ENCODE measurements at regions not wholly inside any gene's neighbourhood (a gene's known extent, or its start where the extent isn't known, plus 50 kb on each side); places are given as distances from the start of the nearest gene placed in this dataset.

- no peaks in the 10 kb centered on the region for H3K36me3 ChIP-seq (ENCODE audit: control insufficient read depth in 2 of 3, insufficient read depth in 3 of 3, low read length in 3 of 3)
- no peak overlapping the region for H3K9ac ChIP-seq (ENCODE audit: low read length in 3 of 3)
- H3K27me3 ChIP-seq (ENCODE audit: control insufficient read depth, insufficient read depth, low read length) = no peaks in the 10 kb centered on the region
- DNase-seq = no peak
- no peak overlapping the region for H3K27ac ChIP-seq (ENCODE audit: low read depth in 2 of 2, low read length in 2 of 2)
- no peaks in the 10 kb centered on the region for H3K4me1 ChIP-seq (ENCODE audit: control insufficient read depth in 2 of 3, insufficient read depth in 2 of 3, low read depth in 1 of 3, low read length in 3 of 3)
- intact Hi-C loops (cut with DNase I) = no loop called here
- no peak for FAIRE-seq
- H3K9me3 ChIP-seq (ENCODE audit: control insufficient read depth in 2 of 3, insufficient read depth in 1 of 3, low read length in 3 of 3) = no peaks in the 10 kb centered on the region
- no peak overlapping the region for H3K4me3 ChIP-seq (ENCODE audit: low read length in 3 of 3)
- TF ChIP-seq CTCF (IDR thresholded peaks at IDR 0.05; ENCODE audit: borderline replicate concordance, extremely low read depth, insufficient read depth) = no peak
These were observed 165.4 kb downstream of the KCTD12 start for GRCh38 chr13:76720821-76721220.

GRCh38 chr13:76720416-76720815 is 165.8 kb downstream of the KCTD12 start:
- H3K36me3 ChIP-seq (ENCODE audit: control insufficient read depth in 2 of 3, insufficient read depth in 3 of 3, low read length in 3 of 3) = no peaks in the 10 kb centered on the region
- H3K4me3 ChIP-seq (ENCODE audit: low read length in 3 of 3) = no peak overlapping the region
- H3K9ac ChIP-seq (ENCODE audit: low read length in 3 of 3) = no peak overlapping the region
- H3K27ac ChIP-seq (ENCODE audit: low read depth in 2 of 2, low read length in 2 of 2) = no peak overlapping the region
- intact Hi-C loops (cut with DNase I) = no loop called here
- no peak for TF ChIP-seq CTCF (IDR thresholded peaks at IDR 0.05; ENCODE audit: borderline replicate concordance, extremely low read depth, insufficient read depth)
- FAIRE-seq (no peak), DNase-seq (no peak)
- H3K9me3 ChIP-seq (ENCODE audit: control insufficient read depth in 2 of 3, insufficient read depth in 1 of 3, low read length in 3 of 3) = no peaks in the 10 kb centered on the region
- no peaks in the 10 kb centered on the region for H3K4me1 ChIP-seq (ENCODE audit: control insufficient read depth in 2 of 3, insufficient read depth in 2 of 3, low read depth in 1 of 3, low read length in 3 of 3)
- no peaks in the 10 kb centered on the region for H3K27me3 ChIP-seq (ENCODE audit: control insufficient read depth, insufficient read depth, low read length)

GRCh38 chr13:76719955-76720354 is 166.2 kb downstream of the KCTD12 start:
- H3K4me3 ChIP-seq (ENCODE audit: low read length in 3 of 3) = no peak overlapping the region
- H3K9me3 ChIP-seq (ENCODE audit: control insufficient read depth in 2 of 3, insufficient read depth in 1 of 3, low read length in 3 of 3) = no peaks in the 10 kb centered on the region
- H3K9ac ChIP-seq (ENCODE audit: low read length in 3 of 3) = no peak overlapping the region
- H3K27me3 ChIP-seq (ENCODE audit: control insufficient read depth, insufficient read depth, low read length) = no peaks in the 10 kb centered on the region
- H3K27ac ChIP-seq (ENCODE audit: low read depth in 2 of 2, low read length in 2 of 2) = no peak overlapping the region
- H3K4me1 ChIP-seq (ENCODE audit: control insufficient read depth in 2 of 3, insufficient read depth in 2 of 3, low read depth in 1 of 3, low read length in 3 of 3) = no peaks in the 10 kb centered on the region
- TF ChIP-seq CTCF (IDR thresholded peaks at IDR 0.05; ENCODE audit: borderline replicate concordance, extremely low read depth, insufficient read depth) = no peak
- FAIRE-seq = no peak
- H3K36me3 ChIP-seq (ENCODE audit: control insufficient read depth in 2 of 3, insufficient read depth in 3 of 3, low read length in 3 of 3) = no peaks in the 10 kb centered on the region
- intact Hi-C loops (cut with DNase I) = no loop called here
- DNase-seq = no peak

GRCh38 chr13:76717092-76717491 is 169.1 kb downstream of the KCTD12 start:
- Histone ChIP-seq H3K4me1 (ENCODE audit: control insufficient read depth in 2 of 3, insufficient read depth in 2 of 3, low read depth in 1 of 3, low read length in 3 of 3) (no peaks in the 10 kb centered on the region), H3K9me3 (ENCODE audit: control insufficient read depth in 2 of 3, insufficient read depth in 1 of 3, low read length in 3 of 3) (no peaks in the 10 kb centered on the region), H3K9ac (ENCODE audit: low read length in 3 of 3) (no peak overlapping the region), H3K27ac (ENCODE audit: low read depth in 2 of 2, low read length in 2 of 2) (no peak overlapping the region), H3K4me3 (ENCODE audit: low read length in 3 of 3) (no peak overlapping the region), H3K36me3 (ENCODE audit: control insufficient read depth in 2 of 3, insufficient read depth in 3 of 3, low read length in 3 of 3) (no peaks in the 10 kb centered on the region), H3K27me3 (ENCODE audit: control insufficient read depth, insufficient read depth, low read length) (no peaks in the 10 kb centered on the region)
- DNase-seq = no peak
- TF ChIP-seq CTCF (IDR thresholded peaks at IDR 0.05; ENCODE audit: borderline replicate concordance, extremely low read depth, insufficient read depth) = no peak
- no peak for FAIRE-seq
- intact Hi-C loops (cut with DNase I) = no loop called here

All from kidney (tissue), 13 donors.